HUES48 (cell line): ENCODE measurements at regions not wholly inside any gene's neighbourhood (a gene's known extent, or its start where the extent isn't known, plus 50 kb on each side); places are given as distances from the start of the nearest gene placed in this dataset.
"Not testable (repeated sequence)": the region's sequence is repeated elsewhere in the genome, so short reads cannot be mapped to it uniquely, and the experiment has no call there.

Experiments used
- H3K27ac ChIP-seq: one replicate; pipeline ENCODE4 v1.7.0; 2013; ENCODE audit warnings: low read depth, low read length, inconsistent platforms
- H3K27me3 ChIP-seq: 2 replicates; pipeline ENCODE4 v1.6.1; 2013; ENCODE audit warnings: mild to moderate bottlenecking, low read length; ENCODE audit not compliant: control insufficient read depth, insufficient read depth
- H3K36me3 ChIP-seq: 2 replicates; pipeline ENCODE4 v1.6.1; 2013; ENCODE audit warnings: low read length; ENCODE audit not compliant: control insufficient read depth, insufficient read depth
- H3K4me1 ChIP-seq: 2 replicates; pipeline ENCODE4 v1.6.1; 2013; ENCODE audit warnings: mild to moderate bottlenecking, low read length; ENCODE audit not compliant: control insufficient read depth, insufficient read depth
- H3K4me3 ChIP-seq: 2 replicates; pipeline ENCODE4 v1.5.1; 2013; ENCODE audit warnings: mild to moderate bottlenecking, low read depth, low read length
- H3K9ac ChIP-seq: 2 replicates; pipeline ENCODE4 v1.6.1; 2013; ENCODE audit warnings: mild to moderate bottlenecking, low read depth, low read length, moderate library complexity
- H3K9me3 ChIP-seq: 2 replicates; pipeline ENCODE4 v1.6.1; 2013; ENCODE audit warnings: low read length; ENCODE audit not compliant: control insufficient read depth, insufficient read depth

- H3K9me3 ChIP-seq = peaks cover 4% of the 10 kb centered on the region; the same call in 1 of the 2 replicates
- no peak overlapping the region for H3K27ac ChIP-seq
- H3K27me3 ChIP-seq = no peaks in the 10 kb centered on the region
- no peak overlapping the region for H3K9ac ChIP-seq
- no peaks in the 10 kb centered on the region for H3K36me3 ChIP-seq
- no peak overlapping the region for H3K4me3 ChIP-seq
- H3K4me1 ChIP-seq = no peaks in the 10 kb centered on the region
These were observed 935.7 kb downstream of the RAPGEF2 start for GRCh38 chr4:160038615-160039014.

- H3K4me3 ChIP-seq = no peak overlapping the region
- no peak overlapping the region for H3K9ac ChIP-seq
- no peaks in the 10 kb centered on the region for H3K4me1 ChIP-seq
- H3K9me3 ChIP-seq = peaks cover 4% of the 10 kb centered on the region; the same call in 1 of the 2 replicates
- H3K27ac ChIP-seq = no peak overlapping the region
- H3K27me3 ChIP-seq = no peaks in the 10 kb centered on the region
- no peaks in the 10 kb centered on the region for H3K36me3 ChIP-seq
These were observed 941.8 kb downstream of the RAPGEF2 start for GRCh38 chr4:160044693-160045092.

- H3K27me3 ChIP-seq = no peaks in the 10 kb centered on the region
These were observed 979.7 kb downstream of the RAPGEF2 start for GRCh38 chr4:160082432-160083207.

GRCh38 chr4:160091631-160092030 is 988.8 kb downstream of the RAPGEF2 start:
- Histone ChIP-seq H3K9ac (no peak overlapping the region), H3K27ac (no peak overlapping the region), H3K4me3 (no peak overlapping the region), H3K4me1 (no peaks in the 10 kb centered on the region), H3K9me3 (no peaks in the 10 kb centered on the region), H3K36me3 (no peaks in the 10 kb centered on the region), H3K27me3 (no peaks in the 10 kb centered on the region)

More at GRCh38 chr4:160082432-160083207, 979.7 kb downstream of the RAPGEF2 start:
- H3K36me3 ChIP-seq = no peaks in the 10 kb centered on the region
- no peak overlapping the region for H3K4me3 ChIP-seq
- no peak overlapping the region for H3K27ac ChIP-seq
- no peaks in the 10 kb centered on the region for H3K4me1 ChIP-seq
- peaks cover 4% of the 10 kb centered on the region; the same call in 1 of the 2 replicates for H3K9me3 ChIP-seq
- H3K9ac ChIP-seq = no peak overlapping the region

- no peak overlapping the region for H3K27ac ChIP-seq
- no peaks in the 10 kb centered on the region for H3K4me1 ChIP-seq
- no peaks in the 10 kb centered on the region for H3K9me3 ChIP-seq
- no peaks in the 10 kb centered on the region for H3K36me3 ChIP-seq
- H3K4me3 ChIP-seq = no peak overlapping the region
- H3K9ac ChIP-seq = no peak overlapping the region
- no peaks in the 10 kb centered on the region for H3K27me3 ChIP-seq
These were observed 997.4 kb downstream of the RAPGEF2 start for GRCh38 chr4:160100316-160100715.

GRCh38 chr4:160110891-160111290 is 1008.0 kb downstream of the RAPGEF2 start:
- Histone ChIP-seq H3K4me1 (no peaks in the 10 kb centered on the region), H3K27me3 (no peaks in the 10 kb centered on the region), H3K9me3 (peaks cover 43% of the 10 kb centered on the region), H3K27ac (no peak overlapping the region), H3K9ac (no peak overlapping the region), H3K36me3 (no peaks in the 10 kb centered on the region), H3K4me3 (no peak overlapping the region)

GRCh38 chr4:160117686-160118085 is 1014.8 kb downstream of the RAPGEF2 start:
- no peaks in the 10 kb centered on the region for H3K36me3 ChIP-seq
- no peaks in the 10 kb centered on the region for H3K4me1 ChIP-seq
- H3K4me3 ChIP-seq = no peak overlapping the region
- H3K9ac ChIP-seq = no peak overlapping the region
- H3K9me3 ChIP-seq = peaks cover 14% of the 10 kb centered on the region
- no peaks in the 10 kb centered on the region for H3K27me3 ChIP-seq
- H3K27ac ChIP-seq = no peak overlapping the region

GRCh38 chr4:160125576-160126287 is 1022.9 kb downstream of the RAPGEF2 start:
- H3K27ac ChIP-seq, H3K4me1 ChIP-seq, H3K27me3 ChIP-seq, H3K4me3 ChIP-seq, H3K9ac ChIP-seq, H3K36me3 ChIP-seq, H3K9me3 ChIP-seq: not testable (repeated sequence)

- H3K27ac ChIP-seq = no peak overlapping the region
- peaks cover 8% of the 10 kb centered on the region; the same call in 1 of the 2 replicates for H3K9me3 ChIP-seq
- no peaks in the 10 kb centered on the region for H3K27me3 ChIP-seq
- H3K36me3 ChIP-seq = no peaks in the 10 kb centered on the region
- H3K4me3 ChIP-seq = no peak overlapping the region
- H3K9ac ChIP-seq = no peak overlapping the region
- H3K4me1 ChIP-seq = no peaks in the 10 kb centered on the region
These were observed 1024.3 kb downstream of the RAPGEF2 start for GRCh38 chr4:160127211-160127610.

- Histone ChIP-seq H3K36me3 (no peaks in the 10 kb centered on the region), H3K27ac (no peak overlapping the region)
These were observed 1026.6 kb downstream of the RAPGEF2 start for GRCh38 chr4:160129439-160129838.

GRCh38 chr4:160136021-160136420 is 1033.1 kb downstream of the RAPGEF2 start:
- H3K27ac ChIP-seq = no peak overlapping the region
- H3K27me3 ChIP-seq = no peaks in the 10 kb centered on the region
- peaks cover 20% of the 10 kb centered on the region; the same call in 1 of the 2 replicates for H3K9me3 ChIP-seq
- no peak overlapping the region for H3K4me3 ChIP-seq
- no peak overlapping the region for H3K9ac ChIP-seq
- no peaks in the 10 kb centered on the region for H3K36me3 ChIP-seq
- peaks cover 14% of the 10 kb centered on the region for H3K4me1 ChIP-seq

More at GRCh38 chr4:160129439-160129838, 1026.6 kb downstream of the RAPGEF2 start:
- Histone ChIP-seq H3K9me3 (peaks cover 20% of the 10 kb centered on the region; the same call in 1 of the 2 replicates), H3K4me3 (no peak overlapping the region), H3K4me1 (no peaks in the 10 kb centered on the region), H3K27me3 (no peaks in the 10 kb centered on the region), H3K9ac (no peak overlapping the region)
